HG02981 (cell line): ENCODE measurements at regions not wholly inside any gene's neighbourhood (a gene's known extent, or its start where the extent isn't known, plus 50 kb on each side); places are given as distances from the start of the nearest gene placed in this dataset.

Experiments
- ATAC-seq: cut with Tn5 transposase; IDR thresholded peaks from one replicate; pipeline ENCODE4 v1.9.1; 2021; ENCODE audit warnings: mild to moderate bottlenecking, moderate library complexity; ENCODE audit not compliant: unreplicated experiment

GRCh38 chr5:114665551-114665950, 303.7 kb downstream of the KCNN2 start:
- no peak for ATAC-seq

- no peak for ATAC-seq
Measured at GRCh38 chr5:114660791-114661190, 298.9 kb downstream of the KCNN2 start.

GRCh38 chr5:114658194-114658593, 296.3 kb downstream of the KCNN2 start:
- ATAC-seq, result no peak

- no peak for ATAC-seq
Measured at GRCh38 chr5:114657342-114658130, 295.7 kb downstream of the KCNN2 start.

- ATAC-seq, result no peak
Measured at GRCh38 chr5:114649878-114650277, 288.0 kb downstream of the KCNN2 start.

GRCh38 chr5:114648940-114649339, 287.1 kb downstream of the KCNN2 start:
- no peak for ATAC-seq

GRCh38 chr5:114644576-114644975, 282.7 kb downstream of the KCNN2 start:
- no peak for ATAC-seq

- ATAC-seq, result no peak
Measured at GRCh38 chr5:114636271-114636670, 274.4 kb downstream of the KCNN2 start.

- no peak for ATAC-seq
Measured at GRCh38 chr5:114634967-114635901, 273.4 kb downstream of the KCNN2 start.

- no peak for ATAC-seq
Measured at GRCh38 chr5:114634517-114634916, 272.6 kb downstream of the KCNN2 start.

GRCh38 chr5:114612406-114612805, 250.5 kb downstream of the KCNN2 start:
- ATAC-seq, result no peak

- ATAC-seq, result no peak
Measured at GRCh38 chr5:114581136-114581535, 219.3 kb downstream of the KCNN2 start.

GRCh38 chr5:114565871-114566270, 204.0 kb downstream of the KCNN2 start:
- ATAC-seq, result no peak

GRCh38 chr5:114565139-114565538, 203.3 kb downstream of the KCNN2 start:
- ATAC-seq, result no peak

- no peak for ATAC-seq
Measured at GRCh38 chr5:114561415-114561814, 199.5 kb downstream of the KCNN2 start.
